ENCODE measurements at regions not wholly inside any gene's neighbourhood (a gene's known extent, or its start where the extent isn't known, plus 50 kb on each side); places are given as distances from the start of the nearest gene placed in this dataset.

DNA sequence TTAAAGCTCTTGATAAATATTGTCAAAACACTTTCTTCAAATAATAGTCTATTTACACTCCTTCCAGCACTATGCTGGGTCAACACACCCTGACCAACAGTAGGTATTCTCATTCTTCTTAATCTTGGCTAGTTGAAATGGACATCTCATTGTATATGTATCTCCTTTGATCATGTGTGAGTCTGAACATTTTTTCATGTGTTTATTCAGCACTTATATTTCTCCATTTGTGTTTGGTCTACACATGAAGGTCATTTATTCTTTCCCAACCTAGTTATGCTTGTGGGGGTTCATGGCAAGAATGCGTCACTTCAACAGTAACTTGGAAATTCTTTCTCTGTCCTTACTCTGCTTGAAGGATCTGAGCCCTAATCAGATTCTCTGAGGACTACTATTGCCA lies 133.1 kb upstream of the ARID2 start:
- TF ChIP-seq, protein P1, sequence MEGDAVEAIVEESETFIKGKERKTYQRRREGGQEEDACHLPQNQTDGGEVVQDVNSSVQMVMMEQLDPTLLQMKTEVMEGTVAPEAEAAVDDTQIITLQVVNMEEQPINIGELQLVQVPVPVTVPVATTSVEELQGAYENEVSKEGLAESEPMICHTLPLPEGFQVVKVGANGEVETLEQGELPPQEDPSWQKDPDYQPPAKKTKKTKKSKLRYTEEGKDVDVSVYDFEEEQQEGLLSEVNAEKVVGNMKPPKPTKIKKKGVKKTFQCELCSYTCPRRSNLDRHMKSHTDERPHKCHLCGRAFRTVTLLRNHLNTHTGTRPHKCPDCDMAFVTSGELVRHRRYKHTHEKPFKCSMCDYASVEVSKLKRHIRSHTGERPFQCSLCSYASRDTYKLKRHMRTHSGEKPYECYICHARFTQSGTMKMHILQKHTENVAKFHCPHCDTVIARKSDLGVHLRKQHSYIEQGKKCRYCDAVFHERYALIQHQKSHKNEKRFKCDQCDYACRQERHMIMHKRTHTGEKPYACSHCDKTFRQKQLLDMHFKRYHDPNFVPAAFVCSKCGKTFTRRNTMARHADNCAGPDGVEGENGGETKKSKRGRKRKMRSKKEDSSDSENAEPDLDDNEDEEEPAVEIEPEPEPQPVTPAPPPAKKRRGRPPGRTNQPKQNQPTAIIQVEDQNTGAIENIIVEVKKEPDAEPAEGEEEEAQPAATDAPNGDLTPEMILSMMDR (IDR thresholded peaks at IDR 0.05) = no peak
- TF ChIP-seq POLR2AphosphoS5 (IDR thresholded peaks at IDR 0.05) (no peak), POLR2A (IDR thresholded peaks at IDR 0.05) (no peak), EP300 (IDR thresholded peaks at IDR 0.05) (no peak)

Data from suprapubic skin (tissue), 4 donors.